GM23338 (cell line): ENCODE measurements at regions not wholly inside any gene's neighbourhood (a gene's known extent, or its start where the extent isn't known, plus 50 kb on each side); places are given as distances from the start of the nearest gene placed in this dataset.

ENCODE experiments used
- ATAC-seq: fragments of 200-7000 bp; cut with Tn5 transposase; 3 replicates; pipeline ENCODE4 v1.9.1; 2020
- DNase-seq: peaks from one replicate; pipeline ENCODE4 v3.0.0-alpha.2; 2015; ENCODE audit warnings: low spot score
- H2AFZ ChIP-seq: fragments of 200-600 bp; sonication (generic); 2 replicates; pipeline ENCODE4 v1.8.0; 2016; ENCODE audit warnings: antibody characterized with exemption, mild to moderate bottlenecking, moderate library complexity
- H3F3A ChIP-seq: fragments of 200-600 bp; sonication (generic); replicated peaks from 2 replicates; pipeline ENCODE4 v1.8.0; 2017; ENCODE audit warnings: antibody characterized with exemption, mixed run types, low read depth
- H3K27ac ChIP-seq: fragments of 200-600 bp; sonication (generic); 2 replicates; pipeline ENCODE4 v1.6.1; 2016; ENCODE audit warnings: low read depth
- H3K27me3 ChIP-seq: fragments of 200-600 bp; sonication (generic); 2 replicates; pipeline ENCODE4 v1.8.0; 2016; ENCODE audit warnings: mild to moderate bottlenecking, mixed run types, moderate library complexity; ENCODE audit not compliant: insufficient read depth
- H3K36me3 ChIP-seq: fragments of 200-600 bp; sonication (generic); 2 replicates; pipeline ENCODE4 v1.8.0; 2016; ENCODE audit warnings: mild to moderate bottlenecking; ENCODE audit not compliant: insufficient read depth
- H3K4me1 ChIP-seq: fragments of 200-600 bp; sonication (generic); 2 replicates; pipeline ENCODE4 v1.8.0; 2016; ENCODE audit warnings: mild to moderate bottlenecking, moderate library complexity; ENCODE audit not compliant: insufficient read depth
- H3K4me2 ChIP-seq: fragments of 200-600 bp; sonication (generic); 2 replicates; pipeline ENCODE4 v1.7.1; 2017; ENCODE audit warnings: mixed run types
- H3K4me3 ChIP-seq: fragments of 200-600 bp; sonication (generic); 2 replicates; pipeline ENCODE4 v1.6.1; 2016; ENCODE audit warnings: mixed run types
- H3K79me2 ChIP-seq: fragments of 200-600 bp; sonication (generic); replicated peaks from 2 replicates; pipeline ENCODE4 v1.8.0; 2017; ENCODE audit warnings: mild to moderate bottlenecking; ENCODE audit not compliant: insufficient read depth
- H3K9me2 ChIP-seq: fragments of 200-600 bp; sonication (generic); 2 replicates; pipeline ENCODE4 v1.8.0; 2017; ENCODE audit not compliant: insufficient read depth
- H4K20me1 ChIP-seq: fragments of 200-600 bp; sonication (generic); replicated peaks from 2 replicates; pipeline ENCODE4 v1.8.0; 2017; ENCODE audit warnings: mild to moderate bottlenecking; ENCODE audit not compliant: insufficient read depth
- H3K27ac Mint-ChIP-seq: 2 replicates; pipeline ENCODE4 v1.8.0; 2020; ENCODE audit warnings: inconsistent platforms, mild to moderate bottlenecking, moderate library complexity, mixed read lengths
- H3K27me3 Mint-ChIP-seq: 3 replicates; pipeline ENCODE4 v1.8.0; 2022; ENCODE audit warnings: low read depth, mild to moderate bottlenecking, moderate library complexity, mixed read lengths, inconsistent platforms; ENCODE audit not compliant: insufficient read depth, poor library complexity
- H3K36me3 Mint-ChIP-seq: 3 replicates; pipeline ENCODE4 v1.8.0; 2021; ENCODE audit warnings: low read depth, mild to moderate bottlenecking, inconsistent platforms, moderate library complexity, mixed read lengths
- H3K4me1 Mint-ChIP-seq: 3 replicates; pipeline ENCODE4 v1.8.0; 2020; ENCODE audit warnings: mild to moderate bottlenecking, inconsistent platforms, mixed read lengths
- H3K4me3 Mint-ChIP-seq: 3 replicates; pipeline ENCODE4 v1.8.0; 2021; ENCODE audit warnings: moderate library complexity, mild to moderate bottlenecking, inconsistent platforms, mixed read lengths
- H3K9me3 Mint-ChIP-seq: 3 replicates; pipeline ENCODE4 v1.8.0; 2020; ENCODE audit warnings: moderate library complexity, mild to moderate bottlenecking, inconsistent platforms, mixed read lengths
- CREB1 ChIP-seq: fragments of 250-450 bp; sonication (Bioruptor Pico); IDR thresholded peaks from 2 replicates; pipeline ENCODE4 v1.5.0; 2020; ENCODE audit warnings: low read depth, mild to moderate bottlenecking, moderate library complexity
- EZH2 ChIP-seq: fragments of 200-600 bp; sonication (generic); IDR thresholded peaks from one replicate; pipeline ENCODE4 v1.8.0; 2017; ENCODE audit warnings: antibody characterized with exemption, mild to moderate bottlenecking, low read depth; ENCODE audit not compliant: unreplicated experiment
- EZH2phosphoT487 ChIP-seq: fragments of 200-600 bp; sonication (generic); IDR thresholded peaks from one replicate; pipeline ENCODE4 v1.8.1; 2018; ENCODE audit warnings: antibody characterized with exemption; ENCODE audit not compliant: unreplicated experiment
- STAT1 ChIP-seq: IDR thresholded peaks from one replicate; pipeline ENCODE4 v1.6.1; 2016; ENCODE audit warnings: antibody characterized with exemption; ENCODE audit not compliant: unreplicated experiment
- ZNF114 ChIP-seq: fragments of 250-450 bp; sonication (Bioruptor Pico); IDR thresholded peaks from 2 replicates; pipeline ENCODE4 v1.5.0; 2020; ENCODE audit warnings: mild to moderate bottlenecking, moderate library complexity
- ZNF331 ChIP-seq: fragments of 250-450 bp; sonication (Bioruptor Pico); IDR thresholded peaks from 2 replicates; pipeline ENCODE4 v1.5.0; 2020; ENCODE audit warnings: low read depth, mild to moderate bottlenecking, moderate library complexity
- TF ChIP-seq, protein P1 (sequence below): IDR thresholded peaks from 2 replicates; pipeline ENCODE4 v1.6.1; 2016; ENCODE audit warnings: antibody characterized with exemption
- TF ChIP-seq, protein P2 (sequence below), 2 experiments: fragments of 200-600 bp in 1 of 2; sonication (generic) in 1 of 2; conservative IDR thresholded peaks; 2 replicates each; pipeline versions ENCODE4 v1.5.1 to v1.6.1; 2016 to 2017; ENCODE audit warnings: antibody characterized with exemption in 2 of 2, low read depth in 2 of 2, mild to moderate bottlenecking in 2 of 2, moderate library complexity in 1 of 2
- TF ChIP-seq, protein P3 (sequence below): fragments of 250-450 bp; sonication (Bioruptor Pico); IDR thresholded peaks from 2 replicates; pipeline ENCODE4 v1.5.0; 2020; ENCODE audit warnings: mild to moderate bottlenecking, moderate library complexity
- TF ChIP-seq, protein P4 (sequence below): IDR thresholded peaks from one replicate; pipeline ENCODE4 v1.6.1; 2018; ENCODE audit warnings: antibody characterized with exemption; ENCODE audit not compliant: unreplicated experiment

DNA sequence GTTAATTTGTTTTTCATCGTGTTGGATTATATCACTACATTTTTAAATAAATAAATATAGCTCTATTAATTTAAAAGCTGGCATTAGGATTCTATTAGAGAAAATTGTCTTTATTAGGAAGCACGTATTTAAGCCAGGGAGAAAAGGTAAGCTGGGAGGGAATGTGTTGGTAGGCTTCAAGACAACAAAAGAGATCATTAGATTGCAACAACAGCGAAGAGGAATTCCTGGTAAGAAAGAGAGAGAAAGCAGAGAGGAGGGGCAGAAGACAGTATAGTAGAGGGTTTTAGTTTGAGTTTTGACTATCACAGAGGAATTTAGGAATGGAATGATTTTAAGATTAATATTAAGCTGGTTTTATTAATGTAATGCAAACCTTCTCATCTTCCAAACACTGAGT, 613.6 kb upstream of the USP15 start:
- H3K4me3 ChIP-seq: no peak overlapping the region
- Mint-ChIP-seq H3K27ac (peak overlapping the region; percentile 33; the same call in 1 of the 2 replicates), H3K36me3 (no peaks in the 10 kb centered on the region), H3K4me3 (no peak overlapping the region), H3K9me3 (no peaks in the 10 kb centered on the region), H3K4me1 (peaks cover 13% of the 10 kb centered on the region; the same call in 2 of the 3 replicates), H3K27me3 (no peaks in the 10 kb centered on the region)
- H3F3A ChIP-seq: no peaks in the 10 kb centered on the region
- no peaks in the 10 kb centered on the region for H3K79me2 ChIP-seq
- no peaks in the 10 kb centered on the region for H4K20me1 ChIP-seq
- H3K4me1 ChIP-seq: peaks cover 7% of the 10 kb centered on the region; the same call in 1 of the 2 replicates
- no peaks in the 10 kb centered on the region for H3K9me2 ChIP-seq
- DNase-seq: peak; percentile 60
- no peaks in the 10 kb centered on the region for H3K36me3 ChIP-seq
- peak; percentile 88 for ATAC-seq
- H3K27me3 ChIP-seq: no peaks in the 10 kb centered on the region
- H3K27ac ChIP-seq: no peak overlapping the region
- TF ChIP-seq, protein P1, sequence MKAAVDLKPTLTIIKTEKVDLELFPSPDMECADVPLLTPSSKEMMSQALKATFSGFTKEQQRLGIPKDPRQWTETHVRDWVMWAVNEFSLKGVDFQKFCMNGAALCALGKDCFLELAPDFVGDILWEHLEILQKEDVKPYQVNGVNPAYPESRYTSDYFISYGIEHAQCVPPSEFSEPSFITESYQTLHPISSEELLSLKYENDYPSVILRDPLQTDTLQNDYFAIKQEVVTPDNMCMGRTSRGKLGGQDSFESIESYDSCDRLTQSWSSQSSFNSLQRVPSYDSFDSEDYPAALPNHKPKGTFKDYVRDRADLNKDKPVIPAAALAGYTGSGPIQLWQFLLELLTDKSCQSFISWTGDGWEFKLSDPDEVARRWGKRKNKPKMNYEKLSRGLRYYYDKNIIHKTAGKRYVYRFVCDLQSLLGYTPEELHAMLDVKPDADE: no peak
- TF ChIP-seq, protein P2, sequence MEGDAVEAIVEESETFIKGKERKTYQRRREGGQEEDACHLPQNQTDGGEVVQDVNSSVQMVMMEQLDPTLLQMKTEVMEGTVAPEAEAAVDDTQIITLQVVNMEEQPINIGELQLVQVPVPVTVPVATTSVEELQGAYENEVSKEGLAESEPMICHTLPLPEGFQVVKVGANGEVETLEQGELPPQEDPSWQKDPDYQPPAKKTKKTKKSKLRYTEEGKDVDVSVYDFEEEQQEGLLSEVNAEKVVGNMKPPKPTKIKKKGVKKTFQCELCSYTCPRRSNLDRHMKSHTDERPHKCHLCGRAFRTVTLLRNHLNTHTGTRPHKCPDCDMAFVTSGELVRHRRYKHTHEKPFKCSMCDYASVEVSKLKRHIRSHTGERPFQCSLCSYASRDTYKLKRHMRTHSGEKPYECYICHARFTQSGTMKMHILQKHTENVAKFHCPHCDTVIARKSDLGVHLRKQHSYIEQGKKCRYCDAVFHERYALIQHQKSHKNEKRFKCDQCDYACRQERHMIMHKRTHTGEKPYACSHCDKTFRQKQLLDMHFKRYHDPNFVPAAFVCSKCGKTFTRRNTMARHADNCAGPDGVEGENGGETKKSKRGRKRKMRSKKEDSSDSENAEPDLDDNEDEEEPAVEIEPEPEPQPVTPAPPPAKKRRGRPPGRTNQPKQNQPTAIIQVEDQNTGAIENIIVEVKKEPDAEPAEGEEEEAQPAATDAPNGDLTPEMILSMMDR (conservative IDR thresholded peaks at IDR 0.05; ENCODE audit: low read depth in 2 of 2): no peak
- TF ChIP-seq STAT1 (no peak), EZH2 (no peak), ZNF331 (CRISPR knock-in tag) (no peak), CREB1 (CRISPR knock-in tag) (no peak), ZNF114 (CRISPR knock-in tag) (no peak), EZH2phosphoT487 (no peak)
- TF ChIP-seq, protein P3, sequence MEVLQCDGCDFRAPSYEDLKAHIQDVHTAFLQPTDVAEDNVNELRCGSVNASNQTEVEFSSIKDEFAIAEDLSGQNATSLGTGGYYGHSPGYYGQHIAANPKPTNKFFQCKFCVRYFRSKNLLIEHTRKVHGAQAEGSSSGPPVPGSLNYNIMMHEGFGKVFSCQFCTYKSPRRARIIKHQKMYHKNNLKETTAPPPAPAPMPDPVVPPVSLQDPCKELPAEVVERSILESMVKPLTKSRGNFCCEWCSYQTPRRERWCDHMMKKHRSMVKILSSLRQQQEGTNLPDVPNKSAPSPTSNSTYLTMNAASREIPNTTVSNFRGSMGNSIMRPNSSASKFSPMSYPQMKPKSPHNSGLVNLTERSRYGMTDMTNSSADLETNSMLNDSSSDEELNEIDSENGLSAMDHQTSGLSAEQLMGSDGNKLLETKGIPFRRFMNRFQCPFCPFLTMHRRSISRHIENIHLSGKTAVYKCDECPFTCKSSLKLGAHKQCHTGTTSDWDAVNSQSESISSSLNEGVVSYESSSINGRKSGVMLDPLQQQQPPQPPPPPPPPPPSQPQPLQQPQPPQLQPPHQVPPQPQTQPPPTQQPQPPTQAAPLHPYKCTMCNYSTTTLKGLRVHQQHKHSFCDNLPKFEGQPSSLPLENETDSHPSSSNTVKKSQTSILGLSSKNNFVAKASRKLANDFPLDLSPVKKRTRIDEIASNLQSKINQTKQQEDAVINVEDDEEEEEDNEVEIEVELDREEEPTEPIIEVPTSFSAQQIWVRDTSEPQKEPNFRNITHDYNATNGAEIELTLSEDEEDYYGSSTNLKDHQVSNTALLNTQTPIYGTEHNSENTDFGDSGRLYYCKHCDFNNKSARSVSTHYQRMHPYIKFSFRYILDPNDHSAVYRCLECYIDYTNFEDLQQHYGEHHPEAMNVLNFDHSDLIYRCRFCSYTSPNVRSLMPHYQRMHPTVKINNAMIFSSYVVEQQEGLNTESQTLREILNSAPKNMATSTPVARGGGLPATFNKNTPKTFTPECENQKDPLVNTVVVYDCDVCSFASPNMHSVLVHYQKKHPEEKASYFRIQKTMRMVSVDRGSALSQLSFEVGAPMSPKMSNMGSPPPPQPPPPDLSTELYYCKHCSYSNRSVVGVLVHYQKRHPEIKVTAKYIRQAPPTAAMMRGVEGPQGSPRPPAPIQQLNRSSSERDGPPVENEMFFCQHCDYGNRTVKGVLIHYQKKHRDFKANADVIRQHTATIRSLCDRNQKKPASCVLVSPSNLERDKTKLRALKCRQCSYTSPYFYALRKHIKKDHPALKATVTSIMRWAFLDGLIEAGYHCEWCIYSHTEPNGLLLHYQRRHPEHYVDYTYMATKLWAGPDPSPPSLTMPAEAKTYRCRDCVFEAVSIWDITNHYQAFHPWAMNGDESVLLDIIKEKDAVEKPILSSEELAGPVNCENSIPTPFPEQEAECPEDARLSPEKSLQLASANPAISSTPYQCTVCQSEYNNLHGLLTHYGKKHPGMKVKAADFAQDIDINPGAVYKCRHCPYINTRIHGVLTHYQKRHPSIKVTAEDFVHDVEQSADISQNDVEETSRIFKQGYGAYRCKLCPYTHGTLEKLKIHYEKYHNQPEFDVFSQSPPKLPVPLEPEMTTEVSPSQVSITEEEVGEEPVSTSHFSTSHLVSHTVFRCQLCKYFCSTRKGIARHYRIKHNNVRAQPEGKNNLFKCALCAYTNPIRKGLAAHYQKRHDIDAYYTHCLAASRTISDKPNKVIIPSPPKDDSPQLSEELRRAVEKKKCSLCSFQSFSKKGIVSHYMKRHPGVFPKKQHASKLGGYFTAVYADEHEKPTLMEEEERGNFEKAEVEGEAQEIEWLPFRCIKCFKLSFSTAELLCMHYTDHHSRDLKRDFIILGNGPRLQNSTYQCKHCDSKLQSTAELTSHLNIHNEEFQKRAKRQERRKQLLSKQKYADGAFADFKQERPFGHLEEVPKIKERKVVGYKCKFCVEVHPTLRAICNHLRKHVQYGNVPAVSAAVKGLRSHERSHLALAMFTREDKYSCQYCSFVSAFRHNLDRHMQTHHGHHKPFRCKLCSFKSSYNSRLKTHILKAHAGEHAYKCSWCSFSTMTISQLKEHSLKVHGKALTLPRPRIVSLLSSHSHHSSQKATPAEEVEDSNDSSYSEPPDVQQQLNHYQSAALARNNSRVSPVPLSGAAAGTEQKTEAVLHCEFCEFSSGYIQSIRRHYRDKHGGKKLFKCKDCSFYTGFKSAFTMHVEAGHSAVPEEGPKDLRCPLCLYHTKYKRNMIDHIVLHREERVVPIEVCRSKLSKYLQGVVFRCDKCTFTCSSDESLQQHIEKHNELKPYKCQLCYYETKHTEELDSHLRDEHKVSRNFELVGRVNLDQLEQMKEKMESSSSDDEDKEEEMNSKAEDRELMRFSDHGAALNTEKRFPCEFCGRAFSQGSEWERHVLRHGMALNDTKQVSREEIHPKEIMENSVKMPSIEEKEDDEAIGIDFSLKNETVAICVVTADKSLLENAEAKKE (CRISPR knock-in tag): no peak
- TF ChIP-seq, protein P4, sequence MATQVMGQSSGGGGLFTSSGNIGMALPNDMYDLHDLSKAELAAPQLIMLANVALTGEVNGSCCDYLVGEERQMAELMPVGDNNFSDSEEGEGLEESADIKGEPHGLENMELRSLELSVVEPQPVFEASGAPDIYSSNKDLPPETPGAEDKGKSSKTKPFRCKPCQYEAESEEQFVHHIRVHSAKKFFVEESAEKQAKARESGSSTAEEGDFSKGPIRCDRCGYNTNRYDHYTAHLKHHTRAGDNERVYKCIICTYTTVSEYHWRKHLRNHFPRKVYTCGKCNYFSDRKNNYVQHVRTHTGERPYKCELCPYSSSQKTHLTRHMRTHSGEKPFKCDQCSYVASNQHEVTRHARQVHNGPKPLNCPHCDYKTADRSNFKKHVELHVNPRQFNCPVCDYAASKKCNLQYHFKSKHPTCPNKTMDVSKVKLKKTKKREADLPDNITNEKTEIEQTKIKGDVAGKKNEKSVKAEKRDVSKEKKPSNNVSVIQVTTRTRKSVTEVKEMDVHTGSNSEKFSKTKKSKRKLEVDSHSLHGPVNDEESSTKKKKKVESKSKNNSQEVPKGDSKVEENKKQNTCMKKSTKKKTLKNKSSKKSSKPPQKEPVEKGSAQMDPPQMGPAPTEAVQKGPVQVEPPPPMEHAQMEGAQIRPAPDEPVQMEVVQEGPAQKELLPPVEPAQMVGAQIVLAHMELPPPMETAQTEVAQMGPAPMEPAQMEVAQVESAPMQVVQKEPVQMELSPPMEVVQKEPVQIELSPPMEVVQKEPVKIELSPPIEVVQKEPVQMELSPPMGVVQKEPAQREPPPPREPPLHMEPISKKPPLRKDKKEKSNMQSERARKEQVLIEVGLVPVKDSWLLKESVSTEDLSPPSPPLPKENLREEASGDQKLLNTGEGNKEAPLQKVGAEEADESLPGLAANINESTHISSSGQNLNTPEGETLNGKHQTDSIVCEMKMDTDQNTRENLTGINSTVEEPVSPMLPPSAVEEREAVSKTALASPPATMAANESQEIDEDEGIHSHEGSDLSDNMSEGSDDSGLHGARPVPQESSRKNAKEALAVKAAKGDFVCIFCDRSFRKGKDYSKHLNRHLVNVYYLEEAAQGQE: no peak
- peak overlapping the region; percentile 36 for H3K4me2 ChIP-seq
- 0 out of 2 replicates have a peak overlapping the region, but pooled peaks have one; percentile 12 for H2AFZ ChIP-seq
